ENCODE measurements at regions not wholly inside any gene's neighbourhood (a gene's known extent, or its start where the extent isn't known, plus 50 kb on each side); places are given as distances from the start of the nearest gene placed in this dataset.

- no peak overlapping the region for H3K4me2 ChIP-seq (ENCODE audit: low read depth, low read length, poor library complexity, severe bottlenecking)
- H3K4me1 ChIP-seq (ENCODE audit: low read length) = peaks cover 100% of the 10 kb centered on the region
- H3K9ac ChIP-seq (ENCODE audit: low read length) = no peak overlapping the region
- peaks cover 81% of the 10 kb centered on the region for H3K79me2 ChIP-seq (ENCODE audit: low read length)
- no peak overlapping the region for H3K4me3 ChIP-seq (ENCODE audit: low read length)
- no peaks in the 10 kb centered on the region for H3K9me2 ChIP-seq (replicated peaks; ENCODE audit: insufficient read depth, low read length)
- H4K20me1 ChIP-seq (ENCODE audit: insufficient read depth, low read depth, low read length) = no peaks in the 10 kb centered on the region
- peak overlapping the region; percentile 98 for H3K27ac ChIP-seq (ENCODE audit: low read length)
- peaks cover 5% of the 10 kb centered on the region; the same call in 1 of the 2 replicates for H3K36me3 ChIP-seq (ENCODE audit: insufficient read depth, low read length)
- no peaks in the 10 kb centered on the region for H3K27me3 ChIP-seq (ENCODE audit: low read length)
- no peak overlapping the region for H2AFZ ChIP-seq (ENCODE audit: low read length)
- DNase-seq = no peak
- H3K9me3 ChIP-seq (ENCODE audit: low read length) = no peaks in the 10 kb centered on the region
These were observed 137.6 kb downstream of the KLF12 start for GRCh38 chr13:73996569-73996968.

DNA sequence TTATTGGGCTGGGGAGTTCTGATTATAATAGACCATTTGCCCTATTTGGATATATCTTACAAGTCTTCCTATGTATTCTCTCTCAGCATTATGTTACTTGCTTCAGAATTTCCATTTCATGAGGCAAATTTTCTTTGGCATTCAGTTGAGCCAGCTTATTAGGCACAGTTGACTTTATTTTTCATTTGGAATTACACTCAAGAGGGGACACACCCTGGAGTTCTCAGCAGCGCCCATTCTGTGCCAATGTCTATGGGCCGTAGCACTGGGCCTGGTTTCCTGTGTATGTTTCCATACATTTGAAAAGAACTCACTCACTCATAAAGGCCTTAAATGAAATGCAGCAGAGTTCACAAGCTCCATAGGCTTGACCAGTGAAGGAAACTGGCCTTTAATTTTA is 138.5 kb downstream of the KLF12 start:
- peaks cover 5% of the 10 kb centered on the region; the same call in 1 of the 2 replicates for H3K36me3 ChIP-seq (ENCODE audit: insufficient read depth, low read length)

DNA sequence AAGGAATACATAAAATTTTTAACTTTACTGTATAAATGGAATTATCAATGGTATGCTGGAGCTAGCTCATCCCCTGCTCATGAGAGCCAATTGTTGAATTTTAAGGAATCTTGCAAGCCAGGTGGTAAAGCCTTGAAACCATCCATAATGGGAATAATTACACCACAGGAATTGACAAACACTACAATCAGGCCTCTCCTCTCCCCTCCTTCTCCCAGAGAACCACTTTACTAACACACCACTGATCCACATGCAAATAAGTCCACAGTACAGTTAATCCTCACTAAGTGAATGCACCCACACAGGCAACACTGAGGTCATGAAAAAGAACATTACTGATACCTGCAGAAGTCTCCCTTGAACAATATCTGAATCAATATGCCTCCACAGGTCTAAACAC is 140.5 kb downstream of the KLF12 start:
- Histone ChIP-seq H3K4me2 (ENCODE audit: low read depth, low read length, poor library complexity, severe bottlenecking) (peak overlapping the region; percentile 71), H3K4me1 (ENCODE audit: low read length) (peaks cover 100% of the 10 kb centered on the region), H3K27me3 (ENCODE audit: low read length) (no peaks in the 10 kb centered on the region), H2AFZ (ENCODE audit: low read length) (no peak overlapping the region), H3K4me3 (ENCODE audit: low read length) (peak overlapping the region; percentile 32), H4K20me1 (ENCODE audit: insufficient read depth, low read depth, low read length) (no peaks in the 10 kb centered on the region), H3K79me2 (ENCODE audit: low read length) (peaks cover 80% of the 10 kb centered on the region), H3K9ac (ENCODE audit: low read length) (peak overlapping the region; percentile 57), H3K27ac (ENCODE audit: low read length) (peak overlapping the region; percentile 98), H3K36me3 (ENCODE audit: insufficient read depth, low read length) (peaks cover 5% of the 10 kb centered on the region; the same call in 1 of the 2 replicates), H3K9me2 (replicated peaks; ENCODE audit: insufficient read depth, low read length) (no peaks in the 10 kb centered on the region), H3K9me3 (ENCODE audit: low read length) (no peaks in the 10 kb centered on the region)
- no peak for DNase-seq

More for the DNA sequence above, 138.5 kb downstream of the KLF12 start:
- Histone ChIP-seq H3K4me3 (ENCODE audit: low read length) (no peak overlapping the region), H4K20me1 (ENCODE audit: insufficient read depth, low read depth, low read length) (no peaks in the 10 kb centered on the region), H3K4me2 (ENCODE audit: low read depth, low read length, poor library complexity, severe bottlenecking) (peak overlapping the region; percentile 21), H3K27me3 (ENCODE audit: low read length) (no peaks in the 10 kb centered on the region), H3K9ac (ENCODE audit: low read length) (no peak overlapping the region), H3K9me2 (replicated peaks; ENCODE audit: insufficient read depth, low read length) (no peaks in the 10 kb centered on the region), H3K27ac (ENCODE audit: low read length) (peak overlapping the region; percentile 98), H3K79me2 (ENCODE audit: low read length) (peaks cover 78% of the 10 kb centered on the region), H2AFZ (ENCODE audit: low read length) (no peak overlapping the region), H3K4me1 (ENCODE audit: low read length) (peaks cover 100% of the 10 kb centered on the region), H3K9me3 (ENCODE audit: low read length) (no peaks in the 10 kb centered on the region)
- no peak for DNase-seq

DNA sequence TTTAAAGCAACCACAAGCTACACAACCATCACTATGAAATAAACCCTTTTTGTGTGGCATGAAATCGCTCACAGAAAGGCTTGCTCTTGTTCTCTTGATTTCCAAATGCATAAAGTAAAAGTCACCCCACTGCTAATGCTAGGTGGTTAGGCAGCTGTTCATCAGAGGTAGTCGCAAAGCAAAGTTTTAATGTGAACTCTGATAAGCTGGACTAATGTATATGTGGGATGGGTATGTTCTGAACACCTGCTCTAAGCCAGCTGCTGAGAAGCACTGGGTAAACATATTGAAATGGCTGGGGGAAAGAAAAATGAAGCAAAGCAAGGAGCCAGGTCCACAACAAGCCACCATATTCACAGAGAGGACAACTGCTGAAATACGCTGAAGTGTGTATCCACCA is 142.3 kb downstream of the KLF12 start:
- peak overlapping the region; percentile 98 for H3K27ac ChIP-seq (ENCODE audit: low read length)
- H3K9me3 ChIP-seq (ENCODE audit: low read length) = no peaks in the 10 kb centered on the region
- peak overlapping the region; percentile 62 for H3K9ac ChIP-seq (ENCODE audit: low read length)
- H3K4me2 ChIP-seq (ENCODE audit: low read depth, low read length, poor library complexity, severe bottlenecking) = peak overlapping the region; percentile 71
- DNase-seq = peak; percentile 70
- H3K27me3 ChIP-seq (ENCODE audit: low read length) = no peaks in the 10 kb centered on the region
- H3K4me1 ChIP-seq (ENCODE audit: low read length) = peaks cover 96% of the 10 kb centered on the region
- H3K9me2 ChIP-seq (replicated peaks; ENCODE audit: insufficient read depth, low read length) = no peaks in the 10 kb centered on the region
- H3K4me3 ChIP-seq (ENCODE audit: low read length) = peak overlapping the region; percentile 47
- peaks cover 72% of the 10 kb centered on the region for H3K79me2 ChIP-seq (ENCODE audit: low read length)
- H4K20me1 ChIP-seq (ENCODE audit: insufficient read depth, low read depth, low read length) = no peaks in the 10 kb centered on the region
- no peak overlapping the region for H2AFZ ChIP-seq (ENCODE audit: low read length)
- H3K36me3 ChIP-seq (ENCODE audit: insufficient read depth, low read length) = peaks cover 12% of the 10 kb centered on the region

GRCh38 chr13:73991384-73991783 is 142.8 kb downstream of the KLF12 start:
- Histone ChIP-seq H3K79me2 (ENCODE audit: low read length) (peaks cover 71% of the 10 kb centered on the region), H3K36me3 (ENCODE audit: insufficient read depth, low read length) (peaks cover 12% of the 10 kb centered on the region), H3K4me2 (ENCODE audit: low read depth, low read length, poor library complexity, severe bottlenecking) (peak overlapping the region; percentile 71), H3K4me3 (ENCODE audit: low read length) (peak overlapping the region; percentile 47), H3K9me2 (replicated peaks; ENCODE audit: insufficient read depth, low read length) (no peaks in the 10 kb centered on the region), H3K9me3 (ENCODE audit: low read length) (no peaks in the 10 kb centered on the region), H3K27ac (ENCODE audit: low read length) (peak overlapping the region; percentile 98), H3K9ac (ENCODE audit: low read length) (peak overlapping the region; percentile 62), H3K27me3 (ENCODE audit: low read length) (no peaks in the 10 kb centered on the region), H2AFZ (ENCODE audit: low read length) (no peak overlapping the region), H4K20me1 (ENCODE audit: insufficient read depth, low read depth, low read length) (no peaks in the 10 kb centered on the region), H3K4me1 (ENCODE audit: low read length) (peaks cover 91% of the 10 kb centered on the region)
- peak; percentile 82 for DNase-seq

DNA sequence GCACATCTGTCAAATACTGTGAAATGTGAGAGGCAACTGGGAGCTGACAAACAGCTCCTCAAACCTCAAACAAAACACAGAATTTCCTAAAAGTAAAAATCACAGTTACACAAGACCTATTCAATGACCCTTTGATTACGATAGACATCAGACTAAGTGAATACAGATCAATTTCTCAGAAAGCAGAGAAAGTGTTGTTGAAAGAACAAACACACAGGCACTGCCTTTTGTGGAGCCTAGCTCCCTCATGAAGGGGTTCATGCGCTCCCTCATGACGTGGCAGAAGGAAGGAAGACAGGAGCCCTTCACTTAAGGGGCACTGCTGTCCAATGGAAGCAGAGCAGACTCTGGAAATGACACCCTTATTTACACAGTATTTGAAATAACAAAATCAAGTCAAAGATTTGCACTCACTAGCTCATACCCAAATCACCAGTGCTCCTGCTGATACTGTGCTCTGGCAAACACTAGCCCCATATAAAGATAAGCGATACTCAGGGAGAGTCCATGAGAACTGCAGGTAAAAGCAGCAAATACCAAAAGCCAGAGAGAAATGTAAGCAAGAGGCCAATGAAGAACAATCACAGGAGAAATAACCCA is 144.9 kb downstream of the KLF12 start:
- no peaks in the 10 kb centered on the region for H4K20me1 ChIP-seq (ENCODE audit: insufficient read depth, low read depth, low read length)

GRCh38 chr13:73988461-73988860 is 145.7 kb downstream of the KLF12 start:
- peak overlapping the region; percentile 7; the same call in 1 of the 2 replicates for H3K9ac ChIP-seq (ENCODE audit: low read length)
- no peaks in the 10 kb centered on the region for H3K27me3 ChIP-seq (ENCODE audit: low read length)
- DNase-seq = no peak
- no peaks in the 10 kb centered on the region for H4K20me1 ChIP-seq (ENCODE audit: insufficient read depth, low read depth, low read length)
- peak overlapping the region; percentile 24 for H3K4me2 ChIP-seq (ENCODE audit: low read depth, low read length, poor library complexity, severe bottlenecking)
- H3K79me2 ChIP-seq (ENCODE audit: low read length) = peaks cover 63% of the 10 kb centered on the region
- H2AFZ ChIP-seq (ENCODE audit: low read length) = no peak overlapping the region
- no peaks in the 10 kb centered on the region for H3K9me2 ChIP-seq (replicated peaks; ENCODE audit: insufficient read depth, low read length)
- peak overlapping the region; percentile 98 for H3K27ac ChIP-seq (ENCODE audit: low read length)
- H3K36me3 ChIP-seq (ENCODE audit: insufficient read depth, low read length) = peaks cover 9% of the 10 kb centered on the region
- no peaks in the 10 kb centered on the region for H3K9me3 ChIP-seq (ENCODE audit: low read length)
- peaks cover 67% of the 10 kb centered on the region for H3K4me1 ChIP-seq (ENCODE audit: low read length)
- H3K4me3 ChIP-seq (ENCODE audit: low read length) = no peak overlapping the region

More for the DNA sequence above, 144.9 kb downstream of the KLF12 start:
- no peaks in the 10 kb centered on the region for H3K27me3 ChIP-seq (ENCODE audit: low read length)
- peaks cover 71% of the 10 kb centered on the region for H3K4me1 ChIP-seq (ENCODE audit: low read length)
- H3K79me2 ChIP-seq (ENCODE audit: low read length) = peaks cover 66% of the 10 kb centered on the region
- H3K9me3 ChIP-seq (ENCODE audit: low read length) = no peaks in the 10 kb centered on the region
- no peak overlapping the region for H3K4me3 ChIP-seq (ENCODE audit: low read length)
- no peak overlapping the region for H2AFZ ChIP-seq (ENCODE audit: low read length)
- no peak for DNase-seq
- H3K27ac ChIP-seq (ENCODE audit: low read length) = peak overlapping the region; percentile 98
- H3K36me3 ChIP-seq (ENCODE audit: insufficient read depth, low read length) = peaks cover 12% of the 10 kb centered on the region
- peak overlapping the region; percentile 23; the same call in 1 of the 2 replicates for H3K9ac ChIP-seq (ENCODE audit: low read length)
- no peaks in the 10 kb centered on the region for H3K9me2 ChIP-seq (replicated peaks; ENCODE audit: insufficient read depth, low read length)
- peak overlapping the region; percentile 24 for H3K4me2 ChIP-seq (ENCODE audit: low read depth, low read length, poor library complexity, severe bottlenecking)

- H4K20me1 ChIP-seq (ENCODE audit: insufficient read depth, low read depth, low read length) = no peaks in the 10 kb centered on the region
- no peaks in the 10 kb centered on the region for H3K27me3 ChIP-seq (ENCODE audit: low read length)
- H3K4me3 ChIP-seq (ENCODE audit: low read length) = no peak overlapping the region
- peaks cover 68% of the 10 kb centered on the region for H3K79me2 ChIP-seq (ENCODE audit: low read length)
- peaks cover 67% of the 10 kb centered on the region for H3K4me1 ChIP-seq (ENCODE audit: low read length)
- no peaks in the 10 kb centered on the region for H3K9me2 ChIP-seq (replicated peaks; ENCODE audit: insufficient read depth, low read length)
- H2AFZ ChIP-seq (ENCODE audit: low read length) = no peak overlapping the region
- H3K9ac ChIP-seq (ENCODE audit: low read length) = peak overlapping the region; percentile 7
- no peak for DNase-seq
- H3K9me3 ChIP-seq (ENCODE audit: low read length) = no peaks in the 10 kb centered on the region
- peaks cover 7% of the 10 kb centered on the region; the same call in 1 of the 2 replicates for H3K36me3 ChIP-seq (ENCODE audit: insufficient read depth, low read length)
- no peak overlapping the region for H3K4me2 ChIP-seq (ENCODE audit: low read depth, low read length, poor library complexity, severe bottlenecking)
- H3K27ac ChIP-seq (ENCODE audit: low read length) = peak overlapping the region; percentile 98
These were observed 146.6 kb downstream of the KLF12 start for GRCh38 chr13:73987618-73988017.
